ENCODE measurements at regions not wholly inside any gene's neighbourhood (a gene's known extent, or its start where the extent isn't known, plus 50 kb on each side); places are given as distances from the start of the nearest gene placed in this dataset.
"Not testable (repeated sequence)": the region's sequence is repeated elsewhere in the genome, so short reads cannot be mapped to it uniquely, and the experiment has no call there.

- no peak for DNase-seq (ENCODE audit: extremely low read depth, low read depth)
Observed at GRCh38 chr6:166803471-166803870, 152.9 kb downstream of the RNASET2 start.

GRCh38 chr6:166802401-166802800 lies 153.9 kb downstream of the RNASET2 start:
- no peak for TF ChIP-seq CTCF (IDR thresholded peaks at IDR 0.05; ENCODE audit: low read depth, low read length)
- no peak for DNase-seq (ENCODE audit: extremely low read depth, low read depth)

More at GRCh38 chr6:166803471-166803870, 152.9 kb downstream of the RNASET2 start:
- TF ChIP-seq CTCF (IDR thresholded peaks at IDR 0.05; ENCODE audit: low read depth, low read length) = no peak

- TF ChIP-seq CTCF (IDR thresholded peaks at IDR 0.05; ENCODE audit: low read depth, low read length) = no peak
- no peak for DNase-seq (ENCODE audit: extremely low read depth, low read depth)
Observed at GRCh38 chr6:166800137-166800536, 156.2 kb downstream of the RNASET2 start.

- no peak for DNase-seq (ENCODE audit: extremely low read depth, low read depth)
- TF ChIP-seq CTCF (IDR thresholded peaks at IDR 0.05; ENCODE audit: low read depth, low read length) = no peak
Observed at GRCh38 chr6:166798652-166799051, 157.7 kb downstream of the RNASET2 start.

GRCh38 chr6:166796610-166797009 lies 159.7 kb downstream of the RNASET2 start:
- no peak for TF ChIP-seq CTCF (IDR thresholded peaks at IDR 0.05; ENCODE audit: low read depth, low read length)
- no peak for DNase-seq (ENCODE audit: extremely low read depth, low read depth)

- no peak for TF ChIP-seq CTCF (IDR thresholded peaks at IDR 0.05; ENCODE audit: low read depth, low read length)
- DNase-seq (ENCODE audit: extremely low read depth, low read depth) = no peak
Observed at GRCh38 chr6:166795879-166796278, 160.5 kb downstream of the RNASET2 start.

GRCh38 chr6:166790808-166791207 lies 163.8 kb upstream of the RPS6KA2 start:
- not testable (repeated sequence) for DNase-seq (ENCODE audit: extremely low read depth, low read depth)

GRCh38 chr6:166788846-166789529 lies 161.9 kb upstream of the RPS6KA2 start:
- not testable (repeated sequence) for DNase-seq (ENCODE audit: extremely low read depth, low read depth)
